ENCODE measurements at regions not wholly inside any gene's neighbourhood (a gene's known extent, or its start where the extent isn't known, plus 50 kb on each side); places are given as distances from the start of the nearest gene placed in this dataset.

GRCh38 chr5:167754501-167755021, 536.9 kb upstream of the WWC1 start:
- Histone ChIP-seq H3K4me1 (ENCODE audit: control insufficient read depth in 2 of 2, insufficient read depth in 2 of 2, low read length in 2 of 2) (no peaks in the 10 kb centered on the region), H3K27me3 (ENCODE audit: control insufficient read depth in 2 of 2, insufficient read depth in 2 of 2, low read length in 2 of 2) (no peaks in the 10 kb centered on the region), H3K9ac (ENCODE audit: low read depth in 1 of 2, low read length in 2 of 2) (no peak overlapping the region), H3K27ac (ENCODE audit: low read depth in 2 of 2, low read length in 2 of 2) (no peak overlapping the region), H3K4me3 (ENCODE audit: low read length in 2 of 2) (no peak overlapping the region), H3K9me3 (ENCODE audit: control insufficient read depth in 2 of 2, low read length in 2 of 2) (no peaks in the 10 kb centered on the region), H3K36me3 (ENCODE audit: control insufficient read depth in 2 of 2, insufficient read depth in 2 of 2, low read length in 2 of 2) (no peaks in the 10 kb centered on the region)

GRCh38 chr5:167755420-167755819, 536.0 kb upstream of the WWC1 start:
- no peak overlapping the region for H3K9ac ChIP-seq (ENCODE audit: low read depth in 1 of 2, low read length in 2 of 2)
- no peak overlapping the region for H3K27ac ChIP-seq (ENCODE audit: low read depth in 2 of 2, low read length in 2 of 2)
- H3K36me3 ChIP-seq (ENCODE audit: control insufficient read depth in 2 of 2, insufficient read depth in 2 of 2, low read length in 2 of 2): no peaks in the 10 kb centered on the region
- H3K4me1 ChIP-seq (ENCODE audit: control insufficient read depth in 2 of 2, insufficient read depth in 2 of 2, low read length in 2 of 2): no peaks in the 10 kb centered on the region
- H3K4me3 ChIP-seq (ENCODE audit: low read length in 2 of 2): no peak overlapping the region
- H3K27me3 ChIP-seq (ENCODE audit: control insufficient read depth in 2 of 2, insufficient read depth in 2 of 2, low read length in 2 of 2): no peaks in the 10 kb centered on the region
- H3K9me3 ChIP-seq (ENCODE audit: control insufficient read depth in 2 of 2, low read length in 2 of 2): no peaks in the 10 kb centered on the region

- H3K9ac ChIP-seq (ENCODE audit: low read depth in 1 of 2, low read length in 2 of 2): no peak overlapping the region
- H3K27me3 ChIP-seq (ENCODE audit: control insufficient read depth in 2 of 2, insufficient read depth in 2 of 2, low read length in 2 of 2): no peaks in the 10 kb centered on the region
- no peak overlapping the region for H3K4me3 ChIP-seq (ENCODE audit: low read length in 2 of 2)
- no peaks in the 10 kb centered on the region for H3K36me3 ChIP-seq (ENCODE audit: control insufficient read depth in 2 of 2, insufficient read depth in 2 of 2, low read length in 2 of 2)
- H3K9me3 ChIP-seq (ENCODE audit: control insufficient read depth in 2 of 2, low read length in 2 of 2): no peaks in the 10 kb centered on the region
- H3K27ac ChIP-seq (ENCODE audit: low read depth in 2 of 2, low read length in 2 of 2): no peak overlapping the region
- no peaks in the 10 kb centered on the region for H3K4me1 ChIP-seq (ENCODE audit: control insufficient read depth in 2 of 2, insufficient read depth in 2 of 2, low read length in 2 of 2)
These were observed 532.2 kb upstream of the WWC1 start for GRCh38 chr5:167759057-167759821.

GRCh38 chr5:167763772-167764171, 527.7 kb upstream of the WWC1 start:
- H3K27ac ChIP-seq (ENCODE audit: low read depth in 2 of 2, low read length in 2 of 2): no peak overlapping the region
- H3K27me3 ChIP-seq (ENCODE audit: control insufficient read depth in 2 of 2, insufficient read depth in 2 of 2, low read length in 2 of 2): no peaks in the 10 kb centered on the region
- no peak overlapping the region for H3K4me3 ChIP-seq (ENCODE audit: low read length in 2 of 2)
- H3K9me3 ChIP-seq (ENCODE audit: control insufficient read depth in 2 of 2, low read length in 2 of 2): no peaks in the 10 kb centered on the region
- no peaks in the 10 kb centered on the region for H3K4me1 ChIP-seq (ENCODE audit: control insufficient read depth in 2 of 2, insufficient read depth in 2 of 2, low read length in 2 of 2)
- no peak overlapping the region for H3K9ac ChIP-seq (ENCODE audit: low read depth in 1 of 2, low read length in 2 of 2)
- no peaks in the 10 kb centered on the region for H3K36me3 ChIP-seq (ENCODE audit: control insufficient read depth in 2 of 2, insufficient read depth in 2 of 2, low read length in 2 of 2)

GRCh38 chr5:167764641-167765289, 526.7 kb upstream of the WWC1 start:
- H3K9ac ChIP-seq (ENCODE audit: low read depth in 1 of 2, low read length in 2 of 2): no peak overlapping the region
- H3K27me3 ChIP-seq (ENCODE audit: control insufficient read depth in 2 of 2, insufficient read depth in 2 of 2, low read length in 2 of 2): no peaks in the 10 kb centered on the region
- no peak overlapping the region for H3K27ac ChIP-seq (ENCODE audit: low read depth in 2 of 2, low read length in 2 of 2)
- no peaks in the 10 kb centered on the region for H3K4me1 ChIP-seq (ENCODE audit: control insufficient read depth in 2 of 2, insufficient read depth in 2 of 2, low read length in 2 of 2)
- H3K9me3 ChIP-seq (ENCODE audit: control insufficient read depth in 2 of 2, low read length in 2 of 2): no peaks in the 10 kb centered on the region
- H3K36me3 ChIP-seq (ENCODE audit: control insufficient read depth in 2 of 2, insufficient read depth in 2 of 2, low read length in 2 of 2): no peaks in the 10 kb centered on the region
- H3K4me3 ChIP-seq (ENCODE audit: low read length in 2 of 2): no peak overlapping the region

GRCh38 chr5:167765352-167765751, 526.1 kb upstream of the WWC1 start:
- Histone ChIP-seq H3K27ac (ENCODE audit: low read depth in 2 of 2, low read length in 2 of 2) (no peak overlapping the region), H3K9me3 (ENCODE audit: control insufficient read depth in 2 of 2, low read length in 2 of 2) (no peaks in the 10 kb centered on the region), H3K27me3 (ENCODE audit: control insufficient read depth in 2 of 2, insufficient read depth in 2 of 2, low read length in 2 of 2) (no peaks in the 10 kb centered on the region), H3K4me3 (ENCODE audit: low read length in 2 of 2) (no peak overlapping the region), H3K4me1 (ENCODE audit: control insufficient read depth in 2 of 2, insufficient read depth in 2 of 2, low read length in 2 of 2) (no peaks in the 10 kb centered on the region), H3K9ac (ENCODE audit: low read depth in 1 of 2, low read length in 2 of 2) (no peak overlapping the region), H3K36me3 (ENCODE audit: control insufficient read depth in 2 of 2, insufficient read depth in 2 of 2, low read length in 2 of 2) (no peaks in the 10 kb centered on the region)

- no peaks in the 10 kb centered on the region for H3K36me3 ChIP-seq (ENCODE audit: control insufficient read depth in 2 of 2, insufficient read depth in 2 of 2, low read length in 2 of 2)
- no peaks in the 10 kb centered on the region for H3K27me3 ChIP-seq (ENCODE audit: control insufficient read depth in 2 of 2, insufficient read depth in 2 of 2, low read length in 2 of 2)
- H3K4me3 ChIP-seq (ENCODE audit: low read length in 2 of 2): no peak overlapping the region
- no peak overlapping the region for H3K27ac ChIP-seq (ENCODE audit: low read depth in 2 of 2, low read length in 2 of 2)
- H3K9me3 ChIP-seq (ENCODE audit: control insufficient read depth in 2 of 2, low read length in 2 of 2): no peaks in the 10 kb centered on the region
- H3K4me1 ChIP-seq (ENCODE audit: control insufficient read depth in 2 of 2, insufficient read depth in 2 of 2, low read length in 2 of 2): no peaks in the 10 kb centered on the region
- H3K9ac ChIP-seq (ENCODE audit: low read depth in 1 of 2, low read length in 2 of 2): no peak overlapping the region
These were observed 524.5 kb upstream of the WWC1 start for GRCh38 chr5:167766957-167767356.

GRCh38 chr5:167767795-167768194, 523.6 kb upstream of the WWC1 start:
- Histone ChIP-seq H3K27ac (ENCODE audit: low read depth in 2 of 2, low read length in 2 of 2) (no peak overlapping the region), H3K9me3 (ENCODE audit: control insufficient read depth in 2 of 2, low read length in 2 of 2) (no peaks in the 10 kb centered on the region), H3K4me1 (ENCODE audit: control insufficient read depth in 2 of 2, insufficient read depth in 2 of 2, low read length in 2 of 2) (no peaks in the 10 kb centered on the region)

GRCh38 chr5:167769846-167770413, 521.5 kb upstream of the WWC1 start:
- Histone ChIP-seq H3K9ac (ENCODE audit: low read depth in 1 of 2, low read length in 2 of 2) (no peak overlapping the region), H3K27me3 (ENCODE audit: control insufficient read depth in 2 of 2, insufficient read depth in 2 of 2, low read length in 2 of 2) (no peaks in the 10 kb centered on the region), H3K36me3 (ENCODE audit: control insufficient read depth in 2 of 2, insufficient read depth in 2 of 2, low read length in 2 of 2) (no peaks in the 10 kb centered on the region), H3K4me1 (ENCODE audit: control insufficient read depth in 2 of 2, insufficient read depth in 2 of 2, low read length in 2 of 2) (no peaks in the 10 kb centered on the region), H3K27ac (ENCODE audit: low read depth in 2 of 2, low read length in 2 of 2) (no peak overlapping the region), H3K9me3 (ENCODE audit: control insufficient read depth in 2 of 2, low read length in 2 of 2) (no peaks in the 10 kb centered on the region), H3K4me3 (ENCODE audit: low read length in 2 of 2) (no peak overlapping the region)

More at GRCh38 chr5:167767795-167768194, 523.6 kb upstream of the WWC1 start:
- H3K27me3 ChIP-seq (ENCODE audit: control insufficient read depth in 2 of 2, insufficient read depth in 2 of 2, low read length in 2 of 2): no peaks in the 10 kb centered on the region
- H3K4me3 ChIP-seq (ENCODE audit: low read length in 2 of 2): no peak overlapping the region
- no peak overlapping the region for H3K9ac ChIP-seq (ENCODE audit: low read depth in 1 of 2, low read length in 2 of 2)
- H3K36me3 ChIP-seq (ENCODE audit: control insufficient read depth in 2 of 2, insufficient read depth in 2 of 2, low read length in 2 of 2): no peaks in the 10 kb centered on the region

GRCh38 chr5:167770461-167770860, 521.0 kb upstream of the WWC1 start:
- H3K9ac ChIP-seq (ENCODE audit: low read depth in 1 of 2, low read length in 2 of 2): no peak overlapping the region
- H3K36me3 ChIP-seq (ENCODE audit: control insufficient read depth in 2 of 2, insufficient read depth in 2 of 2, low read length in 2 of 2): no peaks in the 10 kb centered on the region
- no peak overlapping the region for H3K4me3 ChIP-seq (ENCODE audit: low read length in 2 of 2)
- H3K27me3 ChIP-seq (ENCODE audit: control insufficient read depth in 2 of 2, insufficient read depth in 2 of 2, low read length in 2 of 2): no peaks in the 10 kb centered on the region
- no peaks in the 10 kb centered on the region for H3K4me1 ChIP-seq (ENCODE audit: control insufficient read depth in 2 of 2, insufficient read depth in 2 of 2, low read length in 2 of 2)
- H3K27ac ChIP-seq (ENCODE audit: low read depth in 2 of 2, low read length in 2 of 2): no peak overlapping the region
- no peaks in the 10 kb centered on the region for H3K9me3 ChIP-seq (ENCODE audit: control insufficient read depth in 2 of 2, low read length in 2 of 2)

Measured in mucosa of rectum (tissue), 2 donors.